ENCODE measurements at regions not wholly inside any gene's neighbourhood (a gene's known extent, or its start where the extent isn't known, plus 50 kb on each side); places are given as distances from the start of the nearest gene placed in this dataset.

- no peak overlapping the region for H3K27ac ChIP-seq (ENCODE audit: low read depth in 2 of 2, low read length in 1 of 2)
- WGBS, 2 donors = 96 to 98% methylated on average over 39 of the region's 39 CpGs
- peaks cover 0 to 2% of the 10 kb centered on the region in 2 donors for H3K36me3 ChIP-seq (ENCODE audit: control insufficient read depth in 2 of 2, insufficient read depth in 2 of 2, low read length in 1 of 2)
- H3K4me3 ChIP-seq (ENCODE audit: low read depth in 1 of 2, low read length in 2 of 2) = no peak overlapping the region
- H3K4me1 ChIP-seq (ENCODE audit: control insufficient read depth in 2 of 2, insufficient read depth in 2 of 2, low read length in 1 of 2) = no peaks in the 10 kb centered on the region
- peaks cover 0 to 2% of the 10 kb centered on the region in 2 donors for H3K9me3 ChIP-seq (ENCODE audit: control insufficient read depth in 2 of 2, insufficient read depth in 1 of 2, low read depth in 1 of 2, low read length in 1 of 2)
- H3K27me3 ChIP-seq (ENCODE audit: control insufficient read depth in 1 of 2, insufficient read depth in 2 of 2, low read length in 2 of 2) = no peaks in the 10 kb centered on the region
These were observed 192.7 kb upstream of the NUDT6 start for GRCh38 chr4:123114915-123115756.

- H3K27ac ChIP-seq (ENCODE audit: low read depth in 2 of 2, low read length in 1 of 2) = no peak overlapping the region
- no peak overlapping the region for H3K4me3 ChIP-seq (ENCODE audit: low read depth in 1 of 2, low read length in 2 of 2)
- H3K36me3 ChIP-seq (ENCODE audit: control insufficient read depth in 2 of 2, insufficient read depth in 2 of 2, low read length in 1 of 2) = peaks cover 0 to 2% of the 10 kb centered on the region in 2 donors
- H3K4me1 ChIP-seq (ENCODE audit: control insufficient read depth in 2 of 2, insufficient read depth in 2 of 2, low read length in 1 of 2) = no peaks in the 10 kb centered on the region
- no peaks in the 10 kb centered on the region for H3K27me3 ChIP-seq (ENCODE audit: control insufficient read depth in 1 of 2, insufficient read depth in 2 of 2, low read length in 2 of 2)
- H3K9me3 ChIP-seq (ENCODE audit: control insufficient read depth in 2 of 2, insufficient read depth in 1 of 2, low read depth in 1 of 2, low read length in 1 of 2) = peaks cover 0 to 2% of the 10 kb centered on the region in 2 donors
- whole genome bisulfite sequencing, 2 donors = 82 to 85% methylated on average over 1 of the region's 1 CpG
These were observed 194.0 kb upstream of the NUDT6 start for GRCh38 chr4:123116412-123116811.

- WGBS, 2 donors = 95 to 100% methylated on average over 1 of the region's 1 CpG
- Histone ChIP-seq H3K4me3 (ENCODE audit: low read depth in 1 of 2, low read length in 2 of 2) (no peak overlapping the region), H3K27ac (ENCODE audit: low read depth in 2 of 2, low read length in 1 of 2) (no peak overlapping the region), H3K36me3 (ENCODE audit: control insufficient read depth in 2 of 2, insufficient read depth in 2 of 2, low read length in 1 of 2) (no peaks in the 10 kb centered on the region), H3K4me1 (ENCODE audit: control insufficient read depth in 2 of 2, insufficient read depth in 2 of 2, low read length in 1 of 2) (no peaks in the 10 kb centered on the region), H3K27me3 (ENCODE audit: control insufficient read depth in 1 of 2, insufficient read depth in 2 of 2, low read length in 2 of 2) (no peaks in the 10 kb centered on the region), H3K9me3 (ENCODE audit: control insufficient read depth in 2 of 2, insufficient read depth in 1 of 2, low read depth in 1 of 2, low read length in 1 of 2) (no peaks in the 10 kb centered on the region)
These were observed 198.1 kb upstream of the NUDT6 start for GRCh38 chr4:123120473-123120872.

GRCh38 chr4:123121241-123121907 lies 199.0 kb upstream of the NUDT6 start:
- H3K4me3 ChIP-seq (ENCODE audit: low read depth in 1 of 2, low read length in 2 of 2) = no peak overlapping the region
- no peak overlapping the region for H3K27ac ChIP-seq (ENCODE audit: low read depth in 2 of 2, low read length in 1 of 2)
- 66 to 68% methylated on average over 2 of the region's 2 CpGs for WGBS, 2 donors
- no peaks in the 10 kb centered on the region for H3K9me3 ChIP-seq (ENCODE audit: control insufficient read depth in 2 of 2, insufficient read depth in 1 of 2, low read depth in 1 of 2, low read length in 1 of 2)
- no peaks in the 10 kb centered on the region for H3K27me3 ChIP-seq (ENCODE audit: control insufficient read depth in 1 of 2, insufficient read depth in 2 of 2, low read length in 2 of 2)
- no peaks in the 10 kb centered on the region for H3K4me1 ChIP-seq (ENCODE audit: control insufficient read depth in 2 of 2, insufficient read depth in 2 of 2, low read length in 1 of 2)
- no peaks in the 10 kb centered on the region for H3K36me3 ChIP-seq (ENCODE audit: control insufficient read depth in 2 of 2, insufficient read depth in 2 of 2, low read length in 1 of 2)

- Histone ChIP-seq H3K36me3 (ENCODE audit: control insufficient read depth in 2 of 2, insufficient read depth in 2 of 2, low read length in 1 of 2) (no peaks in the 10 kb centered on the region), H3K27me3 (ENCODE audit: control insufficient read depth in 1 of 2, insufficient read depth in 2 of 2, low read length in 2 of 2) (no peaks in the 10 kb centered on the region), H3K4me3 (ENCODE audit: low read depth in 1 of 2, low read length in 2 of 2) (no peak overlapping the region), H3K9me3 (ENCODE audit: control insufficient read depth in 2 of 2, insufficient read depth in 1 of 2, low read depth in 1 of 2, low read length in 1 of 2) (no peaks in the 10 kb centered on the region), H3K4me1 (ENCODE audit: control insufficient read depth in 2 of 2, insufficient read depth in 2 of 2, low read length in 1 of 2) (no peaks in the 10 kb centered on the region), H3K27ac (ENCODE audit: low read depth in 2 of 2, low read length in 1 of 2) (no peak overlapping the region)
- 85 to 92% methylated on average over 1 of the region's 1 CpG for whole genome bisulfite sequencing, 2 donors
These were observed 203.1 kb upstream of the NUDT6 start for GRCh38 chr4:123125477-123125876.

GRCh38 chr4:123127218-123127617 lies 204.8 kb upstream of the NUDT6 start:
- Histone ChIP-seq H3K27me3 (ENCODE audit: control insufficient read depth in 1 of 2, insufficient read depth in 2 of 2, low read length in 2 of 2) (no peaks in the 10 kb centered on the region), H3K4me1 (ENCODE audit: control insufficient read depth in 2 of 2, insufficient read depth in 2 of 2, low read length in 1 of 2) (no peaks in the 10 kb centered on the region), H3K27ac (ENCODE audit: low read depth in 2 of 2, low read length in 1 of 2) (no peak overlapping the region), H3K9me3 (ENCODE audit: control insufficient read depth in 2 of 2, insufficient read depth in 1 of 2, low read depth in 1 of 2, low read length in 1 of 2) (no peaks in the 10 kb centered on the region), H3K4me3 (ENCODE audit: low read depth in 1 of 2, low read length in 2 of 2) (no peak overlapping the region), H3K36me3 (ENCODE audit: control insufficient read depth in 2 of 2, insufficient read depth in 2 of 2, low read length in 1 of 2) (no peaks in the 10 kb centered on the region)
- 34 to 59% methylated on average over 1 of the region's 1 CpG for WGBS, 2 donors

GRCh38 chr4:123127875-123128274 lies 205.5 kb upstream of the NUDT6 start:
- H3K36me3 ChIP-seq (ENCODE audit: control insufficient read depth in 2 of 2, insufficient read depth in 2 of 2, low read length in 1 of 2) = no peaks in the 10 kb centered on the region
- no peaks in the 10 kb centered on the region for H3K4me1 ChIP-seq (ENCODE audit: control insufficient read depth in 2 of 2, insufficient read depth in 2 of 2, low read length in 1 of 2)
- WGBS, 2 donors = 43 to 77% methylated on average over 2 of the region's 2 CpGs
- no peaks in the 10 kb centered on the region for H3K9me3 ChIP-seq (ENCODE audit: control insufficient read depth in 2 of 2, insufficient read depth in 1 of 2, low read depth in 1 of 2, low read length in 1 of 2)
- H3K4me3 ChIP-seq (ENCODE audit: low read depth in 1 of 2, low read length in 2 of 2) = no peak overlapping the region
- H3K27me3 ChIP-seq (ENCODE audit: control insufficient read depth in 1 of 2, insufficient read depth in 2 of 2, low read length in 2 of 2) = no peaks in the 10 kb centered on the region
- H3K27ac ChIP-seq (ENCODE audit: low read depth in 2 of 2, low read length in 1 of 2) = no peak overlapping the region

- H3K27me3 ChIP-seq (ENCODE audit: control insufficient read depth in 1 of 2, insufficient read depth in 2 of 2, low read length in 2 of 2) = no peaks in the 10 kb centered on the region
- H3K36me3 ChIP-seq (ENCODE audit: control insufficient read depth in 2 of 2, insufficient read depth in 2 of 2, low read length in 1 of 2) = no peaks in the 10 kb centered on the region
- H3K27ac ChIP-seq (ENCODE audit: low read depth in 2 of 2, low read length in 1 of 2) = no peak overlapping the region
- H3K4me3 ChIP-seq (ENCODE audit: low read depth in 1 of 2, low read length in 2 of 2) = no peak overlapping the region
- no peaks in the 10 kb centered on the region for H3K9me3 ChIP-seq (ENCODE audit: control insufficient read depth in 2 of 2, insufficient read depth in 1 of 2, low read depth in 1 of 2, low read length in 1 of 2)
- WGBS, 2 donors = 64 to 69% methylated on average over 4 of the region's 4 CpGs
- H3K4me1 ChIP-seq (ENCODE audit: control insufficient read depth in 2 of 2, insufficient read depth in 2 of 2, low read length in 1 of 2) = no peaks in the 10 kb centered on the region
These were observed 211.1 kb upstream of the NUDT6 start for GRCh38 chr4:123133397-123134050.

- Histone ChIP-seq H3K36me3 (ENCODE audit: control insufficient read depth in 2 of 2, insufficient read depth in 2 of 2, low read length in 1 of 2) (no peaks in the 10 kb centered on the region), H3K27ac (ENCODE audit: low read depth in 2 of 2, low read length in 1 of 2) (no peak overlapping the region), H3K4me3 (ENCODE audit: low read depth in 1 of 2, low read length in 2 of 2) (no peak overlapping the region), H3K27me3 (ENCODE audit: control insufficient read depth in 1 of 2, insufficient read depth in 2 of 2, low read length in 2 of 2) (no peaks in the 10 kb centered on the region), H3K9me3 (ENCODE audit: control insufficient read depth in 2 of 2, insufficient read depth in 1 of 2, low read depth in 1 of 2, low read length in 1 of 2) (no peaks in the 10 kb centered on the region), H3K4me1 (ENCODE audit: control insufficient read depth in 2 of 2, insufficient read depth in 2 of 2, low read length in 1 of 2) (no peaks in the 10 kb centered on the region)
These were observed 222.2 kb upstream of the NUDT6 start for GRCh38 chr4:123144616-123145015.
